ENCODE measurements at regions not wholly inside any gene's neighbourhood (a gene's known extent, or its start where the extent isn't known, plus 50 kb on each side); places are given as distances from the start of the nearest gene placed in this dataset.

GRCh38 chr18:10231220-10231619 lies 223.2 kb upstream of the APCDD1 start:
- no peak for DNase-seq

GRCh38 chr18:10232062-10232461 lies 222.4 kb upstream of the APCDD1 start:
- no peak for DNase-seq

GRCh38 chr18:10233082-10233875 lies 221.2 kb upstream of the APCDD1 start:
- DNase-seq: no peak

GRCh38 chr18:10234281-10234680 lies 220.2 kb upstream of the APCDD1 start:
- DNase-seq: no peak

- DNase-seq: no peak
These were observed 219.3 kb upstream of the APCDD1 start for GRCh38 chr18:10234912-10235660.

- no peak for DNase-seq
These were observed 218.8 kb upstream of the APCDD1 start for GRCh38 chr18:10235661-10235952.

- no peak for DNase-seq
These were observed 215.3 kb upstream of the APCDD1 start for GRCh38 chr18:10239103-10239502.

GRCh38 chr18:10239991-10240634 lies 214.3 kb upstream of the APCDD1 start:
- DNase-seq: no peak

- DNase-seq: no peak
These were observed 213.5 kb upstream of the APCDD1 start for GRCh38 chr18:10240973-10241372.

- no peak for DNase-seq
These were observed 212.9 kb upstream of the APCDD1 start for GRCh38 chr18:10241579-10241978.

- DNase-seq: no peak
These were observed 211.3 kb upstream of the APCDD1 start for GRCh38 chr18:10242936-10243680.

- no peak for DNase-seq
These were observed 210.1 kb upstream of the APCDD1 start for GRCh38 chr18:10244341-10244740.

GRCh38 chr18:10245031-10245845 lies 209.2 kb upstream of the APCDD1 start:
- no peak for DNase-seq

GRCh38 chr18:10245846-10246175 lies 208.6 kb upstream of the APCDD1 start:
- no peak for DNase-seq

GRCh38 chr18:10247021-10247741 lies 207.3 kb upstream of the APCDD1 start:
- no peak for DNase-seq

GRCh38 chr18:10247742-10248082 lies 206.7 kb upstream of the APCDD1 start:
- no peak for DNase-seq

- no peak for DNase-seq
These were observed 205.7 kb upstream of the APCDD1 start for GRCh38 chr18:10248738-10249137.

GRCh38 chr18:10249270-10249669 lies 205.2 kb upstream of the APCDD1 start:
- DNase-seq: no peak

- no peak for DNase-seq
These were observed 204.6 kb upstream of the APCDD1 start for GRCh38 chr18:10249801-10250200.

- DNase-seq: no peak
These were observed 201.9 kb upstream of the APCDD1 start for GRCh38 chr18:10252494-10252893.

GRCh38 chr18:10252952-10253705 lies 201.3 kb upstream of the APCDD1 start:
- DNase-seq: no peak

All from amniotic stem cell (primary cell).